GM10248 (cell line): ENCODE measurements at regions not wholly inside any gene's neighbourhood (a gene's known extent, or its start where the extent isn't known, plus 50 kb on each side); places are given as distances from the start of the nearest gene placed in this dataset.

Source experiments
- CTCF ChIA-PET: fragments of 300-600 bp; sonication (Branson Sonifier 250); formaldehyde crosslinking; extraction: SDS; loops from one replicate; lab custom pipeline; 2021; ENCODE audit warnings: antibody characterized with exemption; lab: Yijun Ruan, JAX
- POLR2A ChIA-PET: fragments of 350-650 bp; sonication (Branson Sonifier 250); formaldehyde crosslinking; extraction: SDS; loops from one replicate; lab custom pipeline; 2020; ENCODE audit warnings: antibody characterized with exemption; lab: Yijun Ruan, JAX
- DNase-seq: peaks from one replicate; pipeline ENCODE4 v3.0.0; 2012; ENCODE audit errors: extremely low spot score
- CTCF ChIP-seq: IDR thresholded peaks from 2 replicates; pipeline ENCODE4 v1.5.1; 2012; ENCODE audit warnings: mild to moderate bottlenecking, low read depth; ENCODE audit errors: extremely low read depth, missing control alignments, control extremely low read depth

GRCh38 chr18:45565280-45565970 lies 49.9 kb upstream of the SLC14A2 start:
- CTCF ChIA-PET: interaction anchor here (1.0 to 1.4 kb wide), 2 partner anchors 12 to 14 kb away, joined by 3 read pairs; no protein-coding TSS in a partner anchor
- POLR2A ChIA-PET: no interaction called here

More at GRCh38 chr18:45565280-45565970, 49.9 kb upstream of the SLC14A2 start:
- no peak for DNase-seq
- TF ChIP-seq CTCF: no peak
